Gastroesophageal sphincter (tissue), 3 donors: ENCODE measurements at regions not wholly inside any gene's neighbourhood (a gene's known extent, or its start where the extent isn't known, plus 50 kb on each side); places are given as distances from the start of the nearest gene placed in this dataset.

Experiments used
- CTCF ChIP-seq, 4 experiments: fragments of 200-600 bp in 2 of 4; fragments of 450-650 bp in 2 of 4; sonication (generic) in 1 of 4; IDR thresholded peaks; one replicate each; pipeline ENCODE4 v1.5.1; 2017 to 2019; ENCODE audit warnings: antibody characterized with exemption in 4 of 4, mild to moderate bottlenecking in 2 of 4, moderate library complexity in 2 of 4
- EP300 ChIP-seq: sonication (generic); formaldehyde crosslinking; IDR thresholded peaks from one replicate; pipeline ENCODE4 v1.6.1; 2017; ENCODE audit warnings: antibody characterized with exemption, mild to moderate bottlenecking
- POLR2A ChIP-seq, 2 donors: fragments of 450-650 bp; IDR thresholded peaks; one replicate each; pipeline ENCODE4 v1.6.1; 2017; ENCODE audit warnings: antibody characterized with exemption in 2 of 2, mild to moderate bottlenecking in 2 of 2, moderate library complexity in 1 of 2
- POLR2AphosphoS5 ChIP-seq: sonication (generic); formaldehyde crosslinking; IDR thresholded peaks from one replicate; pipeline ENCODE4 v1.6.1; 2017; ENCODE audit warnings: antibody characterized with exemption

- TF ChIP-seq EP300 (no peak), CTCF (IDR thresholded peaks at IDR 0.05) (no peak), POLR2A (IDR thresholded peaks at IDR 0.05) (no peak), POLR2AphosphoS5 (no peak)
These were observed 51.6 kb upstream of the MGMT start for GRCh38 chr10:129415215-129416140.
